HG03558 (cell line): ENCODE measurements at regions not wholly inside any gene's neighbourhood (a gene's known extent, or its start where the extent isn't known, plus 50 kb on each side); places are given as distances from the start of the nearest gene placed in this dataset.
"Not testable (repeated sequence)": the region's sequence is repeated elsewhere in the genome, so short reads cannot be mapped to it uniquely, and the experiment has no call there.

Experiments
- ATAC-seq: cut with Tn5 transposase; IDR thresholded peaks from one replicate; pipeline ENCODE4 v1.9.1; 2021; ENCODE audit warnings: moderate number of reproducible peaks; ENCODE audit not compliant: unreplicated experiment; ENCODE audit errors: extremely low read depth

DNA sequence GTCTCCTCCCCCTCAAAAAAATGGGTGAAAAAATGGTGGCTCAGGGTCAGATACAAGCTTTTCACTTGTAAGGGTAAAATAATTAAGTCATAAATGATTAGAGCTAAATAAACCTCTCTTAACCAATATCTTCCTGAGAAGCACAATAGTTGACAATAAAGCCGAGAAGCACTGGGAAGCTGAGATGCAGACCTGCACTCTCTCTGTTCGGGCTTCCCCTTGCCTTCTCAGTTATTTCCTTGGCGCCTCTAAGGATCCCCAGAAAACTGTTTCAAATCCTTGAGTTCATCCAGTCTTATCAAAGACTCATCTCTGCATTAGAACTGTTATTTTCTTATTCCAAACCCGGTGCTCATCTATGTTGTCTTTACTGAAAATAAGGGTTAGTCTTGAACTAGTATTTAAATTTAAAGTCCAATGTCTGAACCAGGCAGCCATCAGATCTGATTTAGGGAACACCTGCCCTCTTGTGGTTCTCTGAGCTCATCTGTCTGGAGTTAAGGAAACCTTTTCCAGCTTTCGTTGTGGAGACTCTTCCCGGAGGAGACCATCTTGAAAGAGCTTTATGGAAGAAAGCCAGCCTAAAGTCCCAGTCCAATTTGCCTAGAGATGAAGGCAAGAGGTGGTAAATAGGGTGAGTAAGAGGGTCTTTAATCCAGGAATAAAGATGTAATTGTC lies 256.4 kb upstream of the MCTP2 start:
- no peak for ATAC-seq

DNA sequence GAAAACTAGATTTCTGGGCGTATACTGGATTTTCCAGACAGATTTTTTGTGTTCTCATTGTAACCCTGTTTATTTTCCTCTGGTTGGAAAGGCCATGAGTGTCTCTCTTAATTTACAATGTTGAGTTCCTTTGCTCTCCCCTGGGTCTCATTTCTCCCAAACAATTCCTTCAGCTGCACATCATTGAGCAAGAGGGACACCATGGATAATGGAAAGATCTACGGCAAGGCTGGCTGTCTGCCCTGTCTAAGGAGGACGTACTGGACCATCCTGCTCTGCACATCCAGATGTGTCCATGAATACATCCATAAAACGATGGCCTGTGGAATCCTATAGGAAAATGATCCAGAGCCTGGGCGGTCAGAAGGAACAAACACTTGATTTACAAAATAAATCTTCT lies 258.1 kb upstream of the MCTP2 start:
- ATAC-seq: no peak

- no peak for ATAC-seq
These were observed 262.6 kb upstream of the MCTP2 start for GRCh38 chr15:93968773-93969172.

DNA sequence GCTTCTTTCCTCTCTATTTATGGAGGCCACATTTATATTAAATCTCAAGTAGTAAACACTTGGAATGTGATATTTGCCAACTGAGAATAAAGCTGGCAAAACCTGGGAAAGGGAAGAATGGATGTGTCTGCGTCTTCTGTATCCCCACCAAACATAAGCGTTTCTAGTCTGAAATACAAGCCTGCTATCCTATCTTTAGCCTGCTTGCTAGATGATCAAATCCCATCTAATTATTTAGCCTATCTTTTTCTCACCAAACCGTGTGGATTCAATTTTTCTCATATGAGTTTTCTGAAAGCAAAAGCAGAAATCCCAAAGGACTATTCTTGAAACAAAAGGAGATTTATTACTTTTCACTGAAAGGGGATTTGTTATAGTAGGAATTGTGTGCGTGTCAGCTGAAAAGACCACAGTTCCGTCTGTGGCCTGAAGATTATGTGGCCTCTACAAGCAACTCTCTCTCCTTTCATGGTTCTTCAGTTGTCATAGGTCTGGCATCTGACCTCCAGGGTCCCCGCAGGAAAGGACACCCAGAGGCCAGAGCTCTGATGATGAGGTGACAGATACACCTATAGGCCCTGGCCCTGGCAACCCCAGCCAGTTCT lies 266.0 kb upstream of the MCTP2 start:
- ATAC-seq: no peak

- ATAC-seq: no peak
These were observed 276.3 kb upstream of the MCTP2 start for GRCh38 chr15:93954985-93955571.

GRCh38 chr15:93948726-93949125 lies 282.6 kb upstream of the MCTP2 start:
- no peak for ATAC-seq

- ATAC-seq: no peak
These were observed 287.8 kb upstream of the MCTP2 start for GRCh38 chr15:93943586-93943985.

- ATAC-seq: no peak
These were observed 289.1 kb upstream of the MCTP2 start for GRCh38 chr15:93942269-93942694.

DNA sequence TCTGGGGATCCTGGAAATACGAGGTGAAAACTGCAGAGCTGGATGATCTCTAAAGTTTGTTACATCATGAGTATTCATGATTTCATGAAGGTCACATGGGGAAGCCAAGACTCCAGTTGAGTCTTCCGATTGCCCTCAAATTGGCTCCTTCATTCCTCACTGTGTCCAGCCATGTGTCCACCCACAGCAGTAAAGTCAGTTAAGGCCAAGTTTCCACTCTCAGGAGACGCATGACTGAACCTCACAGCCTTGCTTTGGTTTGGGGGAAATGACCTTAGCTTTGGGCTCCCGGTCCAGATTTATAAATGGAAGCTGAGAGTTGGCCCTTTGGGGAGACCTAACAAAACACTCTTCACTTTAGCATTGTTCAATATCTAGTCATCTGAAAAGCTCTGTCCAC lies 289.7 kb upstream of the MCTP2 start:
- no peak for ATAC-seq

DNA sequence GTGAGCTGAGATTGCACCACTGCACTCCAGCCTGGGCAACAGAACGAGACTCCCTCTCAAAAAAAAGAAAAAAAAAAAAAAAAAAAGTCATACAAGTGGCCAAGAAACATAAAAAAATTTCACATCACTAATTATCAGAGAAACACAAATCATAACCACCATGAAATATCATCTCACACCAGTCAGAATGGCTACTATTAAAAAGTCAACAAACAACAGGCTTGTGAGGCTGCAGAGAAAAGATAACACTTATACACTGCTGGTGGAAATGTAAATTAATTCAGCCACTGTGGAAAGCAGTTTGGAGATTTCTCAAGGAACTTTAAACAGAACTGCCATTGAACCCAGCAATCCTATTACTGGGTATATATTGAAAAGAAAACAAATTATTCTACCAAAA lies 291.1 kb upstream of the MCTP2 start:
- ATAC-seq: no peak

DNA sequence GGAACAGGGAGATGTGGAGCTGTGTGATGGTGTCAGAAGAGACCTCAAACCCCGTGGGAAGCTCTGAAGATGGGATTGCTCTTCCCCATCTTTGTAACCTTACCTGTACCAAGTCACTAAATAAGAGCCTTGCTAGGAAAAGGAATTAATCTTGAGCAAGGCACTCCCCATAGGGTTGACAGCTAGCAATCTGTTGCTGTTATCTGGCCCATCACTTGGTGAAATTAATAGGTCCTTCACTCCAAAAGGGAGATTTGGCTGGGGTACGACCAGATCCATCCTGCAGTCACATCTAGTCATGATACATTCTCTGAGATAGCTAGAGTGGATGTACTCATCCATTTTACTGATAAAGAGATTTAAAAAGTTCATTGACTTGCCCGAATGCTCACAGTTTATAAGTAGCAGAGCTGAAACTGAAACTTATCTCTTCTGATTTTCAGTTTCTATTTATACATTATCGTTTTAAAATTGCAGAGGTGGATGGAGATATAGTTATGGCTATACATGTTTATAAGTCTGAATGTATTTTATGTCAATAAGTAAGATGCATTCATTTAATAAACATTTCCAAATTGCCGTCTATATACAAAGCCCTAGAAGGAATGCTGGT lies 299.1 kb upstream of the MCTP2 start:
- ATAC-seq: no peak

- ATAC-seq: no peak
These were observed 301.8 kb upstream of the MCTP2 start for GRCh38 chr15:93929375-93930094.

GRCh38 chr15:93920204-93920603 lies 311.2 kb upstream of the MCTP2 start:
- ATAC-seq: no peak

DNA sequence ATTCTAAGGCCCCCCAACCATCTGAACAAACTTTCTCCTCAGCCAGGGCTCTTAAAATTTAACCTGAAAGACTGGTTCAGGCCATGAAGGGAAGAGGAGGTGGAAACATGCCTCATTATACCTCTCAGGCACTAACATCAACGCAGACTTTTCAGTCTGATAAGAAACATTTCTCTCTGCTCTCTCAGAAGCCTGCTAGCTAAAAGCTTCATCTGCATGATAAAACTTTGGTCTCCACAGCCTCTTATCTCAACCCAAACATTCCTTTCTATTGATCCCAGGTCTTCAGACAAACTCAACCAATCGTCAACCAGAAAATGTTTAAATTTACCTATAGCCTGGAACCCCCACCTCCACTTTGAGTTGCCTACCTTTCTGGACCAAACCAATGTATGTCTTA lies 312.6 kb upstream of the MCTP2 start:
- ATAC-seq: not testable (repeated sequence)

DNA sequence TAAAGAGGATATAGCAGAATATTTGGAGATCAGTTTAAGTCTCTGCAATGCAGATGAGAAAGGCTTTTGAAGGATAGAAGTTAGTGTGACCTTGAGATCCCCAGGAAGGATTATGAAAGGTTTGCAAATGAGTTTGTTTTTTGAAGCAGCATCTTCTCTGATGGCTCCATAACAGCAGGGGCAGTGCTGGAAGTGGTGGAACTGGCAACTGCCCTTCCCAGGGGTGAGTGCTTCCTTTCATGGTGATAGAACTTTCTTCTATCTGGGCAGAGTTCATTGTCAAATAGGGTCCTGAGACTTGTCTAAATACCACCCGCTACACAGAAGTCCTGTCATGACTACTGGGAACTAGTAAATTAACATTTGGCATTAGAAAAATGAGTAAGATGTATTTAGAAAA lies 314.2 kb upstream of the MCTP2 start:
- no peak for ATAC-seq

DNA sequence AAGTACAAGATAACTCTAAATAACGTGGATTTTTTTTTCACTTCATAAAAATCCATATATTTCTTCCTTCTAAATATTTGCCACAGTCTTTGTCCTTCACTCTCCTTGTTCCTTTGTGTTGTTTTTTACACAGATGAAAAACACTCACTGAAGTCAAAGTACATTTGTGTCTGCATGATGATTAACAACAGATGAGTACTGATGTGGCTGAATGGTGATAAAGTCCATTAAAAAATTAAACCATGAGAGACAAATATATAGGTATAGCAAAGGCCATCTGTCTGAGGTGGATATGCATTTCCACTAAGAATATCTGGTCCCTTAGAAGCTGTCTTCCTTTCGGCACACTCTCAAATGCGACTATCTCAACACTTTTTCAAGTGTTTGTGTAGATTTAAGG lies 317.5 kb upstream of the MCTP2 start:
- no peak for ATAC-seq

GRCh38 chr15:93913310-93913709 lies 318.1 kb upstream of the MCTP2 start:
- ATAC-seq: no peak

DNA sequence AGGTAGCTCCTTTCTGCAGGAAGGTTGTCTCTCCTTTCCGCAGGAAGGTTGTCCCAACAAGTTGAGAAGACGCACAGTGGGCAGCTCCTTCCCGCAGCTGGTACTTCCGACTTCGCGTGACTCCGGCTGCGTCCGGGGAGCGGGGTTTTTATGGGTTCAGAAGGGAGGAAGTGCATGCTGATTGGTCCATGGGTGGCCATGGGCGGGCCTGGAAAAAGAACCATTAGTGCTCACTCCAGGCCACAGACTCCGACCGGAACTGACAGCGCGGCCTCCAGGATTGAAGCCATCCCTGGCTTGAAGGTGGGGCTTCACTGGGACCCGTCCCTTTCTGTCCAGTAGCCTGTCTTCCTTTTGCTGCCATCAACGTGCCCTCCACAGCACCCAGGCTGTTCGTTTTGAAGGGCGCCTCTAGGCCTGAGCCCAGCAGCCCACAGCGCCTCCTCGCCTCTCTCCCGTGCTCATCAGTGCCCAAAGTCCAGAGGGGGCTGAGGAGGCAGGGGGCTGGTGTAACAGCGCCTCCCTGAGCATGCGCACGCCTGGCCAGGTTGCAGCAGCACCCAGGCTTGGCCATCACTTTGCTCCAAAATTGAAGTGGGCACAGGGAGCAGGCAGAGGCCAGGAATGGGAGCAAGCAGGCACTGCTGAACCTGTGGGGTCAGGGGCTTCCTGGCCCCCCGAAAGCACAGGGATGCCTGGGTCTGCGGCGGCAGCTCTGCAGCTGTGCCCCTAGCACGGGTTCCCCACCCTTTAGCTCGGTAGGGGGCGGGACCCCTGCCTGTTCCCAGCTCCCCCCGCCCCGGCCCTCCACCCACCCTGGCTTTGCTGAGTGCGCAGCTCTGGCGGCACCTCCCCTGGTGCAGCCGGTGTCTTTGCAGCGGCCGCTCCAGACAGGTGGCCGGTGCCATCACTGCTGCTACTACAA lies 330.6 kb upstream of the MCTP2 start:
- no peak for ATAC-seq

GRCh38 chr15:93899817-93900216 lies 331.5 kb upstream of the MCTP2 start:
- no peak for ATAC-seq

GRCh38 chr15:93897377-93897776 lies 334.0 kb upstream of the MCTP2 start:
- no peak for ATAC-seq
